SK-N-SH treated with all-trans-retinoic acid at 6 μM for 48 hours (cell line): ENCODE measurements at regions not wholly inside any gene's neighbourhood (a gene's known extent, or its start where the extent isn't known, plus 50 kb on each side); places are given as distances from the start of the nearest gene placed in this dataset.

Experiments used
- GLIS3 ChIP-seq: fragments of 250-450 bp; sonication (Bioruptor Pico); IDR thresholded peaks from 2 replicates; pipeline ENCODE4 v1.5.0; 2020; ENCODE audit warnings: mild to moderate bottlenecking, moderate library complexity
- ISL1 ChIP-seq: fragments of 250-450 bp; sonication (Bioruptor Pico); IDR thresholded peaks from 2 replicates; pipeline ENCODE4 v2.1.2; 2022; ENCODE audit warnings: mild to moderate bottlenecking, moderate library complexity
- PPARA ChIP-seq: fragments of 250-450 bp; sonication (Bioruptor Pico); IDR thresholded peaks from 2 replicates; pipeline ENCODE4 v1.5.0; 2020; ENCODE audit warnings: mild to moderate bottlenecking, borderline replicate concordance
- TCF4 ChIP-seq: fragments of 250-450 bp; sonication (Bioruptor Pico); IDR thresholded peaks from 2 replicates; pipeline ENCODE4 v1.8.0; 2021; ENCODE audit warnings: mild to moderate bottlenecking, moderate library complexity, borderline replicate concordance
- ZC3H10 ChIP-seq: fragments of 250-450 bp; sonication (Bioruptor Pico); IDR thresholded peaks from 2 replicates; pipeline ENCODE4 v1.5.1; 2021; ENCODE audit warnings: mild to moderate bottlenecking, moderate library complexity
- TF ChIP-seq, protein P1 (sequence below): fragments of 250-450 bp; sonication (Bioruptor Pico); IDR thresholded peaks from 2 replicates; pipeline ENCODE4 v1.8.0; 2020; ENCODE audit warnings: mild to moderate bottlenecking, moderate library complexity, borderline replicate concordance
- TF ChIP-seq, protein P2 (sequence below): fragments of 250-450 bp; sonication (Bioruptor Pico); IDR thresholded peaks from 2 replicates; pipeline ENCODE4 v1.5.0; 2020; ENCODE audit warnings: mild to moderate bottlenecking, moderate library complexity

DNA sequence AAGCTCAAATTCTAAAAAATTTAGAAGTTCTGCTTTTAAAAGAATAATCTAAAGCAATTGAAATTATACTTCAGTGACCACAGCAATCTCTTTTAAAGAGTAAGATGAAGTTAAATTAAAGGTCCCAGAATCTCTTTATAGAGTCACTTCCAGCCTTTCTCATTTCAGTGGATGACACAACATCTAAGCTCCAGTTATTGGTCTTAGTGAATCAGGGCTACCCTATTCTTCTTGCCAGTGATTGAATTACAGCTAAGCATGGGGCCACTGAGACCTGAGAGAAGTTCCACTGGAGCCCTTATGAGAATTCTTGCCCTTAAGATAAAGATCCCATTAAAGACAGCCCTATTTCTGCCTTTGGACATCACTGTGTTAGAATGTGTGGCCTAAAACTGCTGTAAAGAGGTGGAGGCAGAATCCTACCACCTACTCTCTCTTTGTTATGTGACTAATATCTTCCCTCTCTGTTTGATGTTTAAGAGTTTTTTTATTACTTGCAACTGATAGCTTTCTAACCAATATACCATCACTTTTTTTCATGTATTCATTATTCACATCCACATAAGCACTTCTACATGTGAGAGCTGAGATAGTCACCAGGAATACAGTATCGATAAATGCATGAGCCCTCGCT is 128.6 kb downstream of the UNC5CL start:
- TF ChIP-seq PPARA (CRISPR knock-in tag) (no peak), ZC3H10 (CRISPR knock-in tag) (no peak), GLIS3 (no peak), TCF4 (CRISPR knock-in tag) (no peak), ISL1 (no peak)
- TF ChIP-seq, protein P1, sequence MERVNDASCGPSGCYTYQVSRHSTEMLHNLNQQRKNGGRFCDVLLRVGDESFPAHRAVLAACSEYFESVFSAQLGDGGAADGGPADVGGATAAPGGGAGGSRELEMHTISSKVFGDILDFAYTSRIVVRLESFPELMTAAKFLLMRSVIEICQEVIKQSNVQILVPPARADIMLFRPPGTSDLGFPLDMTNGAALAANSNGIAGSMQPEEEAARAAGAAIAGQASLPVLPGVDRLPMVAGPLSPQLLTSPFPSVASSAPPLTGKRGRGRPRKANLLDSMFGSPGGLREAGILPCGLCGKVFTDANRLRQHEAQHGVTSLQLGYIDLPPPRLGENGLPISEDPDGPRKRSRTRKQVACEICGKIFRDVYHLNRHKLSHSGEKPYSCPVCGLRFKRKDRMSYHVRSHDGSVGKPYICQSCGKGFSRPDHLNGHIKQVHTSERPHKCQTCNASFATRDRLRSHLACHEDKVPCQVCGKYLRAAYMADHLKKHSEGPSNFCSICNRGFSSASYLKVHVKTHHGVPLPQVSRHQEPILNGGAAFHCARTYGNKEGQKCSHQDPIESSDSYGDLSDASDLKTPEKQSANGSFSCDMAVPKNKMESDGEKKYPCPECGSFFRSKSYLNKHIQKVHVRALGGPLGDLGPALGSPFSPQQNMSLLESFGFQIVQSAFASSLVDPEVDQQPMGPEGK (CRISPR knock-in tag), result no peak
- TF ChIP-seq, protein P2, sequence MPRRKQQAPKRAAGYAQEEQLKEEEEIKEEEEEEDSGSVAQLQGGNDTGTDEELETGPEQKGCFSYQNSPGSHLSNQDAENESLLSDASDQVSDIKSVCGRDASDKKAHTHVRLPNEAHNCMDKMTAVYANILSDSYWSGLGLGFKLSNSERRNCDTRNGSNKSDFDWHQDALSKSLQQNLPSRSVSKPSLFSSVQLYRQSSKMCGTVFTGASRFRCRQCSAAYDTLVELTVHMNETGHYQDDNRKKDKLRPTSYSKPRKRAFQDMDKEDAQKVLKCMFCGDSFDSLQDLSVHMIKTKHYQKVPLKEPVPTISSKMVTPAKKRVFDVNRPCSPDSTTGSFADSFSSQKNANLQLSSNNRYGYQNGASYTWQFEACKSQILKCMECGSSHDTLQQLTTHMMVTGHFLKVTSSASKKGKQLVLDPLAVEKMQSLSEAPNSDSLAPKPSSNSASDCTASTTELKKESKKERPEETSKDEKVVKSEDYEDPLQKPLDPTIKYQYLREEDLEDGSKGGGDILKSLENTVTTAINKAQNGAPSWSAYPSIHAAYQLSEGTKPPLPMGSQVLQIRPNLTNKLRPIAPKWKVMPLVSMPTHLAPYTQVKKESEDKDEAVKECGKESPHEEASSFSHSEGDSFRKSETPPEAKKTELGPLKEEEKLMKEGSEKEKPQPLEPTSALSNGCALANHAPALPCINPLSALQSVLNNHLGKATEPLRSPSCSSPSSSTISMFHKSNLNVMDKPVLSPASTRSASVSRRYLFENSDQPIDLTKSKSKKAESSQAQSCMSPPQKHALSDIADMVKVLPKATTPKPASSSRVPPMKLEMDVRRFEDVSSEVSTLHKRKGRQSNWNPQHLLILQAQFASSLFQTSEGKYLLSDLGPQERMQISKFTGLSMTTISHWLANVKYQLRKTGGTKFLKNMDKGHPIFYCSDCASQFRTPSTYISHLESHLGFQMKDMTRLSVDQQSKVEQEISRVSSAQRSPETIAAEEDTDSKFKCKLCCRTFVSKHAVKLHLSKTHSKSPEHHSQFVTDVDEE, result no peak
